ENCODE measurements at regions not wholly inside any gene's neighbourhood (a gene's known extent, or its start where the extent isn't known, plus 50 kb on each side); places are given as distances from the start of the nearest gene placed in this dataset.

DNA sequence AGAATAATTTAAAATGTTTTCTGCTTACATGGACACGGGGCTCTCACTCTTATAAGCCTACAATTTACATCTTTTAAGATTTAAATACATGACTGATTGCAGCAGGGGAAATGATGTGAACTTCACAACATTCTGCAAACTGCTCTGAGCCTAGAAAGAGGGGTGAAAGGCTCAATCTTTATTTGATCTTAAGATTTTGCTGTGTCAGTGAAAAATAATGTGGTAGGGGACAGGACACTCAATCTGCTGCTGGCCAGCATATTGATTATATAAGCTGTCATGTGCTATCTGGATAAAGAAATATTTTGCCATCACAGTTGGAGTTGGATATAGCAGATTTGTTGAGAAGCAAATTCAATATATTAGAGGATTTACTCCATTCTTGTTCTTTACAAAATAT lies 2210.5 kb downstream of the PCDH7 start:
- TF ChIP-seq, protein P1, sequence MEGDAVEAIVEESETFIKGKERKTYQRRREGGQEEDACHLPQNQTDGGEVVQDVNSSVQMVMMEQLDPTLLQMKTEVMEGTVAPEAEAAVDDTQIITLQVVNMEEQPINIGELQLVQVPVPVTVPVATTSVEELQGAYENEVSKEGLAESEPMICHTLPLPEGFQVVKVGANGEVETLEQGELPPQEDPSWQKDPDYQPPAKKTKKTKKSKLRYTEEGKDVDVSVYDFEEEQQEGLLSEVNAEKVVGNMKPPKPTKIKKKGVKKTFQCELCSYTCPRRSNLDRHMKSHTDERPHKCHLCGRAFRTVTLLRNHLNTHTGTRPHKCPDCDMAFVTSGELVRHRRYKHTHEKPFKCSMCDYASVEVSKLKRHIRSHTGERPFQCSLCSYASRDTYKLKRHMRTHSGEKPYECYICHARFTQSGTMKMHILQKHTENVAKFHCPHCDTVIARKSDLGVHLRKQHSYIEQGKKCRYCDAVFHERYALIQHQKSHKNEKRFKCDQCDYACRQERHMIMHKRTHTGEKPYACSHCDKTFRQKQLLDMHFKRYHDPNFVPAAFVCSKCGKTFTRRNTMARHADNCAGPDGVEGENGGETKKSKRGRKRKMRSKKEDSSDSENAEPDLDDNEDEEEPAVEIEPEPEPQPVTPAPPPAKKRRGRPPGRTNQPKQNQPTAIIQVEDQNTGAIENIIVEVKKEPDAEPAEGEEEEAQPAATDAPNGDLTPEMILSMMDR (IDR thresholded peaks at IDR 0.05), result no peak
- no peak for TF ChIP-seq ZFX (IDR thresholded peaks at IDR 0.05; ENCODE audit: borderline replicate concordance)

Data from 22Rv1 (cell line).